ENCODE measurements at regions not wholly inside any gene's neighbourhood (a gene's known extent, or its start where the extent isn't known, plus 50 kb on each side); places are given as distances from the start of the nearest gene placed in this dataset.
A peak's percentile ranks its signal among the peaks of the same experiment; 100 is the strongest.

DNA sequence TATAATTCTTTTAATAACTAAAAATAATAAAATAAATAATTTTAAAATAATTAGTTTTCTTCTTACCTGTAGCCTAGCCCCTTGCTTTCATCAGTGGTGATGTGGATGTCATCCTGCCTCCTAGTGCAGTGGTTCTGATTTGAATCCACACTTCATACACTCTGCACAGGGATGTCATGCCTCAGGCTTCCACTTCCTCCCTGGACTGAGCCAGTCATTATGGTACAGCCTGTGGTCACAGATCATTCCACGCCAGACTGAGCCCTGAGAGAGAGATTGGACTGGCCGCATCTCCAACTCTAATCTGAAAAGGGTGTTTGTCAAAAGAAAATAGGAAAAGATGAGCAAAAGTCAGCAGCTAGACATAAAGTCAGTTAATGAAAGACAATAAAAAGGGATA is 436.2 kb upstream of the IGFBP3 start:
- no peaks in the 10 kb centered on the region for H3K36me3 ChIP-seq
- no peak overlapping the region for H3K27ac ChIP-seq
- no peak for TF ChIP-seq POLR2A (IDR thresholded peaks at IDR 0.05)
- TF ChIP-seq, protein P1, sequence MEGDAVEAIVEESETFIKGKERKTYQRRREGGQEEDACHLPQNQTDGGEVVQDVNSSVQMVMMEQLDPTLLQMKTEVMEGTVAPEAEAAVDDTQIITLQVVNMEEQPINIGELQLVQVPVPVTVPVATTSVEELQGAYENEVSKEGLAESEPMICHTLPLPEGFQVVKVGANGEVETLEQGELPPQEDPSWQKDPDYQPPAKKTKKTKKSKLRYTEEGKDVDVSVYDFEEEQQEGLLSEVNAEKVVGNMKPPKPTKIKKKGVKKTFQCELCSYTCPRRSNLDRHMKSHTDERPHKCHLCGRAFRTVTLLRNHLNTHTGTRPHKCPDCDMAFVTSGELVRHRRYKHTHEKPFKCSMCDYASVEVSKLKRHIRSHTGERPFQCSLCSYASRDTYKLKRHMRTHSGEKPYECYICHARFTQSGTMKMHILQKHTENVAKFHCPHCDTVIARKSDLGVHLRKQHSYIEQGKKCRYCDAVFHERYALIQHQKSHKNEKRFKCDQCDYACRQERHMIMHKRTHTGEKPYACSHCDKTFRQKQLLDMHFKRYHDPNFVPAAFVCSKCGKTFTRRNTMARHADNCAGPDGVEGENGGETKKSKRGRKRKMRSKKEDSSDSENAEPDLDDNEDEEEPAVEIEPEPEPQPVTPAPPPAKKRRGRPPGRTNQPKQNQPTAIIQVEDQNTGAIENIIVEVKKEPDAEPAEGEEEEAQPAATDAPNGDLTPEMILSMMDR (IDR thresholded peaks at IDR 0.05), result no peak
- TF ChIP-seq POLR2AphosphoS5 (IDR thresholded peaks at IDR 0.05), result no peak
- no peaks in the 10 kb centered on the region for H3K27me3 ChIP-seq (replicated peaks; ENCODE audit: insufficient read depth)
- no peak overlapping the region for H3K4me3 ChIP-seq
- H3K4me1 ChIP-seq (replicated peaks), result no peaks in the 10 kb centered on the region
- DNase-seq (ENCODE audit: low spot score), result no peak
- no peaks in the 10 kb centered on the region for H3K9me3 ChIP-seq
- intact Hi-C loops (cut with DNase I), result no loop called here
- 100% methylated on average over 2 of the region's 2 CpGs for WGBS

DNA sequence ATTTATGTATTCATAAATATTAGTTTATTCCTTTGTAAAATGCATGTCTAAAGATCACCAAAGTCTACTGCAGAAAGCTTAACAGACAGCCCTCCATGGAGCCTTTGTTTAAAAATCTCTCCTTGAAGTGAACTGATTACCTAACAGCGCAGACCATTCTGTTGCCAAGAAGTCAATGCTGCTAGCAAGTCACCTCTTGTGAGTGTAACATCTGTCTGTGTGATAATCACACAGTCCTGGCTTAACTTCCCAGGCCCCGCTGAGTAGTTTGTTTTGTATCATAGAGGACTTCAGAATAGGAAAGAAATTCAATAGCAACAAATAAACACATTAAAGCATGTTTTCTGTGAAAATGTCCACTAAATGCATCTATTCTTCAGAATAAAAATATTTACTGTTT is 435.3 kb upstream of the IGFBP3 start:
- Histone ChIP-seq H3K4me1 (replicated peaks) (no peaks in the 10 kb centered on the region), H3K36me3 (no peaks in the 10 kb centered on the region), H3K27me3 (replicated peaks; ENCODE audit: insufficient read depth) (no peaks in the 10 kb centered on the region), H3K9me3 (no peaks in the 10 kb centered on the region), H3K27ac (no peak overlapping the region), H3K4me3 (no peak overlapping the region)
- TF ChIP-seq POLR2AphosphoS5 (IDR thresholded peaks at IDR 0.05) (no peak), POLR2A (IDR thresholded peaks at IDR 0.05) (no peak)
- TF ChIP-seq, protein P1 (IDR thresholded peaks at IDR 0.05), result no peak
- intact Hi-C loops (cut with DNase I), result no loop called here
- no peak for DNase-seq (ENCODE audit: low spot score)
- 77% methylated on average over 2 of the region's 2 CpGs for WGBS

DNA sequence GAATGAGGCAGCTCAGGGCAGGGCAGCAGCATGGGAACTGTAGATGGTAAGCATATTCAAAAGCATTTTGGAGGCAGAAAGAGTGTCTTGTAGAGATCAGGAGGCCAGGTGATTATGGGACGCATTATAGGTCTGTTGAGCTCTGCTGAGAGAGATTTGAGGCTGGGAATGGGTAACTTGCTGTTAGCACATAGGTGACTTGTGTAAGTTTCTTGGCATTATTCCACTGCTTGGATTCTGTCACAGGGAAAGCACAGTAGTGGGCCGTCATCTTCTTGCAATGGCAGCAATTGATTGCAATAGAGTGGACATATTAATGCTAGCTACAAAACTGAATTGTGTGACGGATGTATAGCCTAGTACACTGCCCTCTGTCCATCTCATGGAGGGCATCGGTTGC is 434.3 kb upstream of the IGFBP3 start:
- 95% methylated on average over 4 of the region's 4 CpGs for WGBS
- Histone ChIP-seq H3K36me3 (no peaks in the 10 kb centered on the region), H3K27ac (no peak overlapping the region), H3K4me3 (no peak overlapping the region), H3K27me3 (replicated peaks; ENCODE audit: insufficient read depth) (no peaks in the 10 kb centered on the region), H3K9me3 (no peaks in the 10 kb centered on the region), H3K4me1 (replicated peaks) (no peaks in the 10 kb centered on the region)
- DNase-seq (ENCODE audit: low spot score), result no peak
- intact Hi-C loops (cut with DNase I), result no loop called here
- no peak for TF ChIP-seq POLR2A (IDR thresholded peaks at IDR 0.05)
- no peak for TF ChIP-seq POLR2AphosphoS5 (IDR thresholded peaks at IDR 0.05)
- TF ChIP-seq, protein P1 (IDR thresholded peaks at IDR 0.05), result no peak

DNA sequence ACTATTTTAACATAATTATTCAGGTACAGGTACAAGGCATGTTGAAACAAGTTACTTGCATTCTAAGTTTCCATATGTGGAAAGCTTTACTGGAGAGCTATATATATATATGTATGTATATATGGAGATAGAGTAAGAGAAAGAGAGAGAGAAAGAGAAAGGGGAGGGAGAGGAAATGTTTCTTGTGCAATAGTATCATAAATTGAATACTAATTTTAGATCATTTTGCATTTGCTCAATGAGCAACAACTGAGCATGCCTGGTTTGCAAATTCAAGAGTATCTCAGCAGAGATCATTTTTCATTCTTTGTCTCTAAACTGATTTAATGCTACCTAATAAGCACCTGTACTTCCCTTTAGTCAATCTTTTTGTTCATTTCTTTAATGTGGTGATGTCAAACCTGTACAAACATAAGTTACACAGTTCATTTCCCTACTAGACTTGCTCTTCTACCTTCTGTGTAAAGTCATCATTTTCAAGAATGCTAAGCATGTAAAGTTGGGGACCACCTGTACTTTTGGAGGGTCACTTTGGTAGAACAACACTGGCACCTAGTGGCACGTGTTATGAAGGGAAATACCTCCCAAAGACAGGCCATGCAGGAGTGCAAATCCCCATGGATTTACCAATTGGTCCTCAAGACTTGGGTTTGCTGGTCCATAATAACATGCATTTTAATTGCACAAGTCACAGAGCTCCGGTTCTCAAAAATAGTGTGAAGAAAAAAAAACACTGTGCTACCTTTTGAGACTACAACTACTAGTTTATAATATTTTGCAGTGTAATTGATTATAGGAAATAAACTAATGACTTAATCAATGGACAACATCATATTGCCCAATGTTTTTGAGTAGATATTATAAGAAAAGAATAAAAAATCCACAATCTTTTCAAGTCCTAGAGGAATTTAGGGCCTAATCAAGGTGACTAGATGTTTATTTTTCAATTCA is 431.2 kb upstream of the IGFBP3 start:
- 16% methylated on average over 2 of the region's 2 CpGs for WGBS
- Histone ChIP-seq H3K9me3 (no peaks in the 10 kb centered on the region), H3K27ac (no peak overlapping the region), H3K36me3 (no peaks in the 10 kb centered on the region), H3K4me1 (replicated peaks) (no peaks in the 10 kb centered on the region), H3K4me3 (no peak overlapping the region), H3K27me3 (replicated peaks; ENCODE audit: insufficient read depth) (no peaks in the 10 kb centered on the region)
- intact Hi-C loops (cut with DNase I), result loop anchor here (5.0 kb wide), 2 partner anchors 430 to 735 kb away; partner anchors contain the start of gene IGFBP3
- TF ChIP-seq, protein P1 (IDR thresholded peaks at IDR 0.05), result peak in 3 of 4 experiments; percentile 47 to 76 (median 61)
- TF ChIP-seq POLR2AphosphoS5 (IDR thresholded peaks at IDR 0.05) (peak; percentile 10), POLR2A (IDR thresholded peaks at IDR 0.05) (no peak)
- DNase-seq (ENCODE audit: low spot score), result peak; percentile 21

DNA sequence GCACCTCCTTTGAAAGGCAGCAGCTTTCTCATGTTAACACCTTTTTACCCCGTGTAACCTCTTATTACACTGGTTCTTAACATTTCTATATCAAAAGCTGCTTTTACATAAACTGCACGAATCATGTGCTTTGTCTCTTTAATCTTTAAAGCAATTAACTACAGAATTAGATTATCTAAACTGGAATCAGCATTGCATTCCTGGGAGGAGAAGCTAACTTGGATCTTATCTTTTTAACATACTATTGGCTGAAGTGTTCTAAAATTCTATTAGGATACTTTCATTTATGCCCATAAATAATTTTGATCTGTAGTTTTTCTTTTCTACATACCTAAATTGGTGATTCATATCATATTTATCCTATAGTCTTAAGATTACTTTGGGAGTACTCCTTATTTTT is 428.4 kb upstream of the IGFBP3 start:
- Histone ChIP-seq H3K9me3 (no peaks in the 10 kb centered on the region), H3K27ac (no peak overlapping the region), H3K36me3 (no peaks in the 10 kb centered on the region), H3K4me1 (replicated peaks) (no peaks in the 10 kb centered on the region), H3K27me3 (replicated peaks; ENCODE audit: insufficient read depth) (no peaks in the 10 kb centered on the region), H3K4me3 (no peak overlapping the region)
- DNase-seq (ENCODE audit: low spot score), result no peak
- intact Hi-C loops (cut with DNase I), result no loop called here
- TF ChIP-seq POLR2AphosphoS5 (IDR thresholded peaks at IDR 0.05) (no peak), POLR2A (IDR thresholded peaks at IDR 0.05) (no peak)
- TF ChIP-seq, protein P1 (IDR thresholded peaks at IDR 0.05), result no peak
- 19% methylated on average over 2 of the region's 2 CpGs for WGBS
